ENCODE measurements at regions not wholly inside any gene's neighbourhood (a gene's known extent, or its start where the extent isn't known, plus 50 kb on each side); places are given as distances from the start of the nearest gene placed in this dataset.

DNA sequence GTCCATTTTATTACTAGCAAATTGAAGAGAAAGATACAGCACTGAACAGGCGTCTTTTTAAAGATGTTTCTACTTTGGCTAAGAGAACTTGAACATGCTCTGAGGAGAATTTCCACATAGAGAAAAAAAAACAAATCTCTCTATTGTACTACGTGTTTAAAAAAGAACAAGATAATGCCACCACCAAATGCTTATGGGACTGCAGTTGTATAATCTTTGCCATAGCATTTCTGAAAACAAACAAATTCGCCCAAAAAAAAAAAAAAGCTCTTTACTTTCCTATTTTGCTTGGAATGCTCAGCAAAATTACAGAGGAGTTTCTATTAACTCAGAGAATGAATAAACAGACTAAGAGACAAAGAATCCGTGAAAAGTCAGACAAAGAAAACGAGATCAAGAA is 114.2 kb downstream of the CNTN3 start:
- Histone ChIP-seq H3K9me3 (no peaks in the 10 kb centered on the region), H3K27me3 (no peaks in the 10 kb centered on the region), H3K4me1 (no peaks in the 10 kb centered on the region), H3K4me3 (no peak overlapping the region), H3K36me3 (no peaks in the 10 kb centered on the region), H3K27ac (no peak overlapping the region)
- TF ChIP-seq POLR2AphosphoS5 (IDR thresholded peaks at IDR 0.05), result no peak
- no peak for TF ChIP-seq EP300 (IDR thresholded peaks at IDR 0.05)
- no peak for TF ChIP-seq POLR2A (IDR thresholded peaks at IDR 0.05)
- WGBS, 5 donors, result 57 to 70% (median 62%) methylated on average over 5 of the region's 5 CpGs
- DNase-seq, result no peak
- intact Hi-C loops (cut with DNase I; ENCODE audit: low total_unique reads), result no loop called here

DNA sequence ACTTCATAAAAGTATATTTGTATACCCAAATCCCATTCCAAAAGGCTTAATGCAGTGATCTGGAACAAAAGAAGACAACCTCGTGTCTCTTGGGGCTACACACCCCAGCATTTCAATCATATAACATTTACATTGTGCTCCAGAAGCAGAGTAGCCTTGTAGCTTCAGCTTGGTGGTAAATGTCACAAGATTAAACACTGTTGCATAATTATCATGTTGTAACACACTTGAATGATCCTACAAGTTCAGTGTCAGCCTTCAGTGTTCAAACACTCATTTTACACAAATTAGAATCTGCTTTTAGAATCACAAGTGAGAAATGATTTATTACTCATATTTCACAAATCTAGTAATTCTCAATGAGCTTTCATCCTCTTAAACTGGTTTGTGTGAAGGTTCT is 122.6 kb downstream of the CNTN3 start:
- intact Hi-C loops (cut with DNase I; ENCODE audit: low total_unique reads), result no loop called here
- Histone ChIP-seq H3K4me3 (no peak overlapping the region), H3K36me3 (no peaks in the 10 kb centered on the region), H3K27me3 (no peaks in the 10 kb centered on the region), H3K9me3 (no peaks in the 10 kb centered on the region), H3K27ac (no peak overlapping the region), H3K4me1 (no peaks in the 10 kb centered on the region)
- DNase-seq, result no peak
- 56 to 77% (median 69%) methylated on average over 1 of the region's 1 CpG for WGBS, 5 donors
- TF ChIP-seq, protein P1, sequence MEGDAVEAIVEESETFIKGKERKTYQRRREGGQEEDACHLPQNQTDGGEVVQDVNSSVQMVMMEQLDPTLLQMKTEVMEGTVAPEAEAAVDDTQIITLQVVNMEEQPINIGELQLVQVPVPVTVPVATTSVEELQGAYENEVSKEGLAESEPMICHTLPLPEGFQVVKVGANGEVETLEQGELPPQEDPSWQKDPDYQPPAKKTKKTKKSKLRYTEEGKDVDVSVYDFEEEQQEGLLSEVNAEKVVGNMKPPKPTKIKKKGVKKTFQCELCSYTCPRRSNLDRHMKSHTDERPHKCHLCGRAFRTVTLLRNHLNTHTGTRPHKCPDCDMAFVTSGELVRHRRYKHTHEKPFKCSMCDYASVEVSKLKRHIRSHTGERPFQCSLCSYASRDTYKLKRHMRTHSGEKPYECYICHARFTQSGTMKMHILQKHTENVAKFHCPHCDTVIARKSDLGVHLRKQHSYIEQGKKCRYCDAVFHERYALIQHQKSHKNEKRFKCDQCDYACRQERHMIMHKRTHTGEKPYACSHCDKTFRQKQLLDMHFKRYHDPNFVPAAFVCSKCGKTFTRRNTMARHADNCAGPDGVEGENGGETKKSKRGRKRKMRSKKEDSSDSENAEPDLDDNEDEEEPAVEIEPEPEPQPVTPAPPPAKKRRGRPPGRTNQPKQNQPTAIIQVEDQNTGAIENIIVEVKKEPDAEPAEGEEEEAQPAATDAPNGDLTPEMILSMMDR (IDR thresholded peaks at IDR 0.05), result no peak
- no peak for TF ChIP-seq EP300 (IDR thresholded peaks at IDR 0.05)
- TF ChIP-seq POLR2A (IDR thresholded peaks at IDR 0.05), result no peak
- no peak for TF ChIP-seq POLR2AphosphoS5 (IDR thresholded peaks at IDR 0.05)

DNA sequence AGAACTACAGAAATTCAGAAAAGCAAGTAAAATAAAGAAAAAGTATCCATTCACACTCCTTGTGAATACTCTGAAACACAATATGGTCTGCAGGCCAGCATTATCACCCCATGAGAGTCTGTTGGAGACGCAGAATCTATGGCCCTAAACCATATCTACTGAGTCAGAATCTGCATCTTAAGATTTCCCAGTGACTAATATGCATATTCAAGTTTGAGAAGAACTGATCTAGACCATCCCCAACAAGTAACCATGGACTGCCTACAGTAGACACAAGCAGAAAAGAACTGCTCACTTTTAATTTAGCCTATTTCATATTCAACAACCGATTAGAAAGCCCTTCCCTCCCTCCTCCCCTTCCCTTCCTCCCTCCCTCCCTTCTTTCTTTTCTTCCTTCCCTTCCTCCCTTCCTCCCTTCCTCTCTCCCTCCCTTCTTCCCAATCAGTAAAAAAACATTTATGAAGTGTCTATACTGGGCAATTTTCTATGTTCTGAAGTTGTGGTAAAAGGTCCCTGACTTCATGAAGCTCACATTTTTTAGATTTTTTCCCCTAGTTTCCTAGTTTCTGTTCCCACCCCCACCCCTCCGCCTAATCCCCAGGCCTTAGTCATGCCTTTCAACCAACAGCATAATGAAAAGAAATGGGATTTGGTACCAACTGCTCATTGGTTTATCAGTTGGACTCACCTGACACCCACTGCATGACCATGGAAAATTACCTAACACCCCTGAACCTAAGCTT is 125.2 kb downstream of the CNTN3 start:
- DNase-seq, result no peak
- no peaks in the 10 kb centered on the region for H3K4me1 ChIP-seq
- TF ChIP-seq POLR2A (IDR thresholded peaks at IDR 0.05) (no peak), POLR2AphosphoS5 (IDR thresholded peaks at IDR 0.05) (no peak), EP300 (IDR thresholded peaks at IDR 0.05) (no peak)
- TF ChIP-seq, protein P1 (IDR thresholded peaks at IDR 0.05), result no peak
- no peaks in the 10 kb centered on the region for H3K27me3 ChIP-seq
- no peaks in the 10 kb centered on the region for H3K9me3 ChIP-seq
- WGBS, 5 donors, result 44 to 88% (median 56%) methylated on average over 3 of the region's 3 CpGs
- H3K4me3 ChIP-seq, result no peak overlapping the region
- H3K36me3 ChIP-seq, result no peaks in the 10 kb centered on the region
- H3K27ac ChIP-seq, result no peak overlapping the region
- intact Hi-C loops (cut with DNase I; ENCODE audit: low total_unique reads), result no loop called here

DNA sequence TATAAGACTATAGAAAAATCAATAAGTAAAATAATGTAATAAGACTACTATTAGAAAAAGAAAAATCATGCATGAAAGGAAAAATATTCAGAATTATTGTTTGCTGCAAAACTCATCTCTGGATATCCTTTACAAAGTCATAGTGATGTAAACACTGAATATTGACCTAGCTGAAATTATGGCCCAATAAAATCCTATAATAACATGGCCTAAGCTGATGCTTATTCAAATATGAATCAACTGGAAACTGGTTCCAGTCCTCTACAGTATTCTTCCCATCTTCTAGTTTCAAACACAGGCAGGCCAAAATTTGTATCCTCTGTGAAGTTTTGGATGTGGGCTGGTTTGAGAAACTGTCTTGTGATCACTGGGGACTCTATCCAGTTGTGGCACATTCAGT is 134.5 kb downstream of the CNTN3 start:
- Histone ChIP-seq H3K36me3 (no peaks in the 10 kb centered on the region), H3K4me1 (no peaks in the 10 kb centered on the region), H3K27me3 (no peaks in the 10 kb centered on the region), H3K9me3 (no peaks in the 10 kb centered on the region), H3K4me3 (no peak overlapping the region), H3K27ac (no peak overlapping the region)
- intact Hi-C loops (cut with DNase I; ENCODE audit: low total_unique reads), result no loop called here
- TF ChIP-seq, protein P1 (IDR thresholded peaks at IDR 0.05), result no peak
- no peak for TF ChIP-seq POLR2AphosphoS5 (IDR thresholded peaks at IDR 0.05)
- TF ChIP-seq EP300 (IDR thresholded peaks at IDR 0.05), result no peak
- TF ChIP-seq POLR2A (IDR thresholded peaks at IDR 0.05), result no peak
- DNase-seq, result no peak

- 74 to 91% (median 89%) methylated on average over 4 of the region's 4 CpGs for WGBS, 5 donors
- intact Hi-C loops (cut with DNase I; ENCODE audit: low total_unique reads), result no loop called here
- DNase-seq, result no peak
- TF ChIP-seq POLR2A (IDR thresholded peaks at IDR 0.05) (no peak), POLR2AphosphoS5 (IDR thresholded peaks at IDR 0.05) (no peak), EP300 (IDR thresholded peaks at IDR 0.05) (no peak)
- TF ChIP-seq, protein P1 (IDR thresholded peaks at IDR 0.05), result no peak
- no peaks in the 10 kb centered on the region for H3K27me3 ChIP-seq
- no peak overlapping the region for H3K4me3 ChIP-seq
- H3K27ac ChIP-seq, result no peak overlapping the region
- peaks cover 0 to 7% (median 0%) of the 10 kb centered on the region in 4 donors for H3K4me1 ChIP-seq
- H3K36me3 ChIP-seq, result no peaks in the 10 kb centered on the region
- H3K9me3 ChIP-seq, result no peaks in the 10 kb centered on the region
These were observed 144.1 kb downstream of the CNTN3 start for GRCh38 chr3:74470313-74470712.

All from stomach (tissue), 8 donors.